ENCODE measurements at regions not wholly inside any gene's neighbourhood (a gene's known extent, or its start where the extent isn't known, plus 50 kb on each side); places are given as distances from the start of the nearest gene placed in this dataset.

DNA sequence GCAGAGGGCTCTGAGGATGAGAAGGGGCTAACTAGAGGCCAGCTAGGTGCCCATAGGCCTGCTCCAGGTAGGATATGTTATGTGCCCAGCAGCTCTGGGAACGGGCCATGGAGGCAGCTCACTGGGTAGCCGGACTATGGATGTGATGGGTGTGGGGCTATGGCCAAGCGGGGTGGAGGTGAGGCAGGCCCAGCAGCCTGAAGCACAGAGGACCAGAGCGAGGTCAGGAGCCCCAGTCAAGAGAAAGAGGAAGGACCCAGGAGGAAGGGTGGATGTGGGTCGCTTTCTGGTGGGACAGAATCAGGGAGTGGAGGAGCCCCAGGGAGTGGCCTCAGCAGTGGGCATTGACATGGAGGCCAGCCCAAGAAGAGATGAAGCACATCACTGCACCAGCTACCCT is 117.9 kb upstream of the MLN start:
- no peak for DNase-seq

GRCh38 chr6:33918175-33918695 is 114.4 kb upstream of the MLN start:
- no peak for DNase-seq

DNA sequence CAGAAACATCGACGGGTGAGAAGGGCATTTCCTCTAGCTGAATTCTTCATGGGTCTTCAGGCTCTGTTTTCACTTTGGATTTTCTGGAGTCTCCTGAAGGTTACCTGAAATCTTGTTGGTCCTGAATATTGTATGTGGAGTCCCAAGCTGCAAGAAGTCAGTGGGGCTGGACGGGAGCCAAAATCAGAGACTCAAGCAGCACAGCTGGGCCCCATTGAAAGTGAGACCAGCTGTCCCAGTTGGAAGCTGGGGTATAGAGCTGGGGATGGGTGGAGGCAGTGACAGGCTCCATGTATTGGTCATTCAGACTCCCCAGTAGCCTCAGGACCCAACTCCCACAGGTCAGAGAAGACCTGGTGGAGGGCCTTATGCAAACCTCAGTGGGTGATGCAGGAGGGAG is 111.3 kb upstream of the MLN start:
- no peak for DNase-seq

DNA sequence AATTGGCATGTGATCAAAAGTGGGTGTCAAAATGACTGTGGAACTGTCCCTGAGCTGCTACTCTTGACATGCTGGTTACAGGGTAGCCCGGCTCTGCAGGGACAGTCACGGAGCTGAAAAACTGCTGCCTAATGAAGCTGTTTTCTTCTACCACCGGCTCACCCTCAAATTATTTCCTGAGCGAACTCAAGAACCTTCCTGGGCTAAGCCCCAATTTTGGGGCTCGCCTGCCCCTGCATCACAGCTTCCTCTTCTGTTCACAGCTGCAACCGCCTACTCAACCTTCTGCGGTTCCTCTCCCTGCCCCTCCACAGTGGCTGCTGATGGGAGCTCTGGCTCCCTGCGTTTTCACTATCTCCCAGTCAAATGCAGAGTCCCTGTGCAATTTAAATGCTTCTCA is 110.8 kb upstream of the MLN start:
- DNase-seq = no peak

GRCh38 chr6:33912195-33912594 is 108.4 kb upstream of the MLN start:
- DNase-seq = no peak

GRCh38 chr6:33911488-33911887 is 107.7 kb upstream of the MLN start:
- DNase-seq = no peak

GRCh38 chr6:33910594-33910993 is 106.8 kb upstream of the MLN start:
- DNase-seq = no peak

GRCh38 chr6:33909737-33910136 is 105.9 kb upstream of the MLN start:
- DNase-seq = no peak

GRCh38 chr6:33908025-33908424 is 104.2 kb upstream of the MLN start:
- no peak for DNase-seq

DNA sequence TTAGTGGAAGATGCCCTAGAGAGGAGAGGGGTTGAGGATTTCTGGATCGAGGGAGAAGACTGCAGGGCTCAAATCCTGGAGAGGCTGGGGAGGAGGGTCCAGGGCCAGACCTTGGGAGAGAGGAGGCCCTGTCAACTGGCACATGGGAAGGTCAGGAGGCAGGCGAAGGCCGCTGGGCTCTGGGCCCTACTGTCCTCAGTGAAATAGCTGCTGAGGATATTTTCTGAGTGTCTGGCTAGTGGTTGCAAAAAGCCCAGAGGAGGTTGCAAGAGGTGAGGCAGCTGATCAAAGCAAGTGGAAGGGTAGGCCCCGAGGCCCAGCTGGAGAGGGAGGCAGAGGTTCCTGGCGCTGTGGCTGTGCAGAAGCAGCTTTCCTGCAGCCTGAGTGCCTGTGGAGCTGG is 103.4 kb upstream of the MLN start:
- no peak for DNase-seq

- DNase-seq = no peak
Measured at GRCh38 chr6:33906439-33906838, 102.6 kb upstream of the MLN start.

DNA sequence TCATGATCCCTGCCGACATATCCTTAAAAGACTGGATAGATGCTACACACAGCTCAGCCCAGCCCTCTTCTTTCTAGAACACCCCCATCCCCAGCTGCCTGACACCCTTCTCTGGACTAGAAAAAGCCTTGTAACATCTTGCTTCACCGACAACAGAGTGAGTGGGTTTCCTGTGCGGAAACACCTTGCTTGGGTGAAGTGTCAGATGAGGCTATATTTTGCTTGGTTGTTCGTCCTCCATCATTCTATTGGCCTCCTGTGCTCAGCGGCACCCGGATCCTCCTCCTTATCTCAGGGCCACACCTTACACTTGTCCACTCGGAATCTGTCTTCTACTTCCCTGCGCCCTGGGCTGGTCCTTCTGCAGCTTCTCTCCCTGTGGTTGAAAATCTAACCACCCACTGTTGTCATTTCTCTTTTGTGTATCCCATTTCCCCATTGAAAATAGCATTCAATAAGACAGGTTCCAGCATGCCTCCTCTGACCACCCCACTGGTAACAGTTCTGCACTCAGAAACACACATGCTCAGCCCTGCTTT is 101.3 kb upstream of the MLN start:
- DNase-seq = peak in 2 of 3 experiments; percentile 13 to 44

DNA sequence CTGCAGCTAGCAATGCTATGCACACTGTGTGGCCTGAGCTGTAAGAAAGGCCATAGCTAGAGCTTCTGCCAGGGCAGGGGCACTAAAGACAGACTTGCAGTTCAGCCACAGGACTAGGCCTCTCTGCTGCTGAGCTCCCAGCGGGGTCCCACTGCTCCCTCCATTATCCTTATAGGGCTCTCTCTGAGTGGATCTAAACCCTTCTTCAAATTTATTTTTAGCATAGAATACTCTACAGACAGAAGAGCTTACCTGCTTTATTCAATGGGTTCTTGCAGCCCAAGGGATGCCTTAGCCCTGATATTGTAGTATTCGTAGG is 100.9 kb upstream of the MLN start:
- no peak for DNase-seq

- DNase-seq = peak in 2 of 3 experiments; percentile 32
Measured at GRCh38 chr6:33904050-33904746, 100.4 kb upstream of the MLN start.

DNA sequence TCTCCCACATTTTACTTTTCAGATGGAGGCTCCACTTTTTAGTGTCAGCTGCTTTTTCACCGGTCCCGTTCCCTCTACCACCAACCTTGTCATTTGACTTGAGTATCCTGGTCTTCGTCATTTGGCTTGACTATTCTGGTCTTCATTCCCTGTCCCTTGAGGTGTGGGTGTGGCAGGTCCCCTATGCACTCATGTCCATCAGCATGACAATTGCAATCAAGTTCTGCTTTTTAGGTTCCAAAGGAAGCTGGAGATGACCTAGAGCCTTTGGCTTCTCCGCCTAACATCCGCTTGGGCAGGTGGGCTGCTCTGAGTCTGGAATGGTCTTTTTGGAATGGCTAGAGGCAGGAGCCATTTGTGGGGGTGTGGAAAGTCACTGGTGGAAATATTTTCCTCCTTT is 99.8 kb upstream of the MLN start:
- no peak for DNase-seq

DNA sequence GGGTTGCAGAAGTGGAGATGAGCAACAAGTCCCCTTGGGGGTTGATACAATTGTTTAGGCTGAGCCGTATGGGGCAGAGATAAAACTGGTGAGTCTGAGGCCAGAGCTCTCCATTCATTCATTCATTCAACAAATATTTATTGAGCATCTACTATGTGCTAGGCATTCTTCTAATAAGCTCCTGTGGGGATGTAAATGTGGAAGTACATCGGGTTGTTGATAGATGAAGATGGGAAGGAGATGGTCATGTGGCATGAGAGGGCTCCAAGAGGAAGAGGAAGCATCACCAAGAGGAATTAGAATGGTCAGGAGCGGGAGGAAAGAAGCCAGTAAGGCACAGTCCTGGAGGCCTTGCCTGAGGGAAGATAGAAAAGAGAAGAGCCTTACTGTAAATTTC is 98.7 kb upstream of the MLN start:
- no peak for DNase-seq

DNA sequence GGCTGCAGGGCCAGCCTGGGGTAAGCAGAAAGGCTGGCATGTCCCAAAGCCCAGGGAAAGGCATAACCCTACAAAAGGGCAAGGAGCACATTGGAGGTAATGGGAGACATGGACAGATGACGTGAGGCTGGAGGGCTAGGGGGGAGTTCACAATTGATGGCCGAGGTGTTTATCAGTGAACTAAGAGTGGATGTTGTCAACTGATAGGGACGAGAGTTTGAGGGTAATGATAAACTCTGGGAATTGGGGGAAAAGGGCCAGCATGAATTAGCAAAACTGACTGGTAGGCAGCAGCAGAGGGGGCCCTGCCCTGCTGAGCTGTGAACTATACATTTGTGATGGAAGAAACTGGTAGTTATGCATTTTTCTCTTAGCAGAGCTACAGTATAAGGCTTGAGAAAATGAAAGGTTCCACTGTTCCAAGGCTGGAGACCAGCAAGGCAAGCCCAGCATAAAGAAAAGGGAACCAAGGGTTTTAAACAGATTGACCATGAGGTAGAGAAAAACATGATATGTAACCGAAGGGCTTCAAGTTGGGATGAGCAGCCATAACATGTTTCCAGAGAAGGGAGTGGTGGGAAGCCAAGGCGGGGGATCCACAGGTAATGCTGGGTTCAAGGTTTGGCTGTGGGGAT is 98.1 kb upstream of the MLN start:
- no peak for DNase-seq

DNA sequence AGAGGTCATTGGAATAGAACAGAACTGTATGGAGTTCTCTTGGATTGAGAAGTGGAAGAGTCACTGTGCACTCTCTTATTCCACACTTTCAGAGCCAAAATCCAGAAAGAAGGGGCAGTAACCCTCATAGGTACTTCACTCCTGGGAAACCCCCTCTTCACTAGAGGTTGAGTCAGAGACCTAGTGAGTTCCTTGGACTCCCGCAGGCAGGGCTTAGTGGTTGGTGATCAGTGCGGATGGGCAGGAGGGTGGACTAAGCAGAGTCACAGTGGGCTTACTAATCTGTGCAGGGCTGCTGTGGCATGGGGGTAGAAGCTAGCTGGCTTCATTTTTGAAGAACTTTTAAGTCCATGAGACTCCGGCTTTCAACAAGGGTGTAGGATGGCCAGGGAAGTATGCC is 95.0 kb upstream of the MLN start:
- no peak for DNase-seq

- DNase-seq = no peak
Measured at GRCh38 chr6:33897189-33897780, 93.5 kb upstream of the MLN start.

DNA sequence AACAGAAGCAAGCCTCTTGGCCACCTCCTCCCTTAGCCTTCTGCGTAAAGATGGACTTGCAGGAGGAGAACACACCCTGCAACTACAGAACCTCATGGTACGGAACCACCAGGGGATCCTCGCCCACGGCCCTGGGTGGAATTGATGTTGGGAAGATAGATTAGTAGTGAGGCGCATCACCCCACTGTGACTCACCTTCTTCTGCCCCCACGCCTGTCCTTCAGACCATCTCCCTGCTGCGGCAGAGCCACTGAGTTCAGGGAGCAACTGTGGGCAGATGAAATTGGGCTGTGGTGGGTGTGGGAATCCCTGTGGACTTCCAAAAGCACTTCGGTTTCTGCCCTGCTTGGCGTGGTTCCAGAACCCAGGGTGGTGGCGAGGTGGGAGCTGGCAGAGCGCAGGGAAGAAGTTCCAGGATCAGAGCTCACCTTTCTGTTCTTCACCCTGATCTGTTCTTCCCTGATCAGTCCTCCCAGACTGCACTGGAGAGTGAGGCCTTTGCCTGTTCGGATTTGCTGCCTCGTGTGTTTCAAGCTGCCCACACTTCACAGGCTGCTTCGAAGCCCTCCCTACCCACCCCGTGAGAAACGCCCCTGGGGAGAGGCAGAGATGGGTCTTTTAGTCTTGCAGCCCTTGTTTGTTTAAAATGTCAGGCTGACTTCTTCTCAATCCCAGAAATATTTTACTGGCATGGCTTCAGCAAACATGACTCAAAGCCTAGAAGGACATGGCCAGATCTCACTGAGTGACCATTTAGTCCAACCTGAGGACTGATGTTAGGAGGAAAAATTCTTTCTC is 92.8 kb upstream of the MLN start:
- DNase-seq = peak in 1 of 3 experiments; percentile 22

DNA sequence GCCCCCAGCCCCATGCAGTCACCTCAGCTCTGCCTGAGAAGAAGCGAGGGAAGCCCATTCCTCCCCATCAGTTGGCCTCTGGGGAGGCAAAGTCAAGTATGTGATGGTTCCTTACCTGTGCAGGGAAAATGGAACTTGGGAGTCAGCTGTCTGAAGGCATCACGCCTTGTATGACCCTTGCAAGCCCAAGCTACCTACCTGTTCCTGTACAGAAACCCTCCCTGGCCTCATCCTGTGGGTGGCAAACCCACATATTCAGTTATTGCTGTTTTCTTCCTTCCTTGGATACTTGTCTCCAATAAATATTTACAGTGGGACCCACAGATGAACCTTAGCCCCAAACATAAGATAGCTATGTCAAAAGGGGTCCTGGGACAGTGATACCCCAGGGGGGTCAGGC is 92.2 kb upstream of the MLN start:
- no peak for DNase-seq

DNA sequence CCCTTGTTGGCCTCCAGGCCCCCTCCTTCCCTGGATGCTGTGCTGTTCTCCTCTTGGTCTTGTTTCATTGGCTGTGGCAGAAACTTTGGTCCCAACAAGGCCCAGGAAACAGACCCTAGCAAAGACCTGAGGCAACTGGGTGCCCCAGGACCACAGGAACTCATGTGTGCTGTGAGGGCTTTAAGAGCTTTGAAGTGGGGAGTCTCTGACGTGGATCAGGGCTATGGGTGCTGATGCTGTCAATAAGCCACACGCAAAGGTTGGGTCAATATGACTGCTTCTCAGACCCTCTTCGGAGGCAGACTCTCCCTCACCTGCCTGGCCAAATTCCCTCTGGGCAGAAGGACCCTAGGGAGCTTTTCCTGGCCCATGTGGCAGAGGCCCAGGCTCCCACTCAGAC is 91.5 kb upstream of the MLN start:
- DNase-seq = no peak

- no peak for DNase-seq
Measured at GRCh38 chr6:33894438-33894837, 90.6 kb upstream of the MLN start.

Data from NCI-H1417 (cell line).